ENCODE measurements at regions not wholly inside any gene's neighbourhood (a gene's known extent, or its start where the extent isn't known, plus 50 kb on each side); places are given as distances from the start of the nearest gene placed in this dataset.

DNA sequence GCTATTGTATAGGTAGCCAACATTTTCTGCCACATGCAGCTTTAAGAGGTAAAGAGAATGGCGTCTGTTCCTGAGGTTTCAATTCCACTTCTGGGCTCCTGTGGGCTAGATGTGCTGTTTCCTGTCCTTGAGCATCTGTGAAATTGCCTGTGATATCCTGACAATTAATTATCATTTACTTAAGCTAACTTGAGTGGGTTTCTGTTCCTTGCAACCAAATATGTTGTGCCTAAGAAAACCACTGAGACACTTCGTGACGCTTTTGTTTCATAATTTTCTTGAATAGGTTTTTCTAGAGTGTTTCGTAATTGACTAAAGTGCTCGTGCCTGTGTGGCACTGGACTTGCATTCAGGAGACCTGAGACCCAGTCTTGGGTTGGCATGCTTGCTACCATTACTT lies 127.3 kb upstream of the POU3F1 start:
- TF ChIP-seq EZH2 (IDR thresholded peaks at IDR 0.05; ENCODE audit: borderline replicate concordance, low read length), result no peak
- TF ChIP-seq, protein P1, sequence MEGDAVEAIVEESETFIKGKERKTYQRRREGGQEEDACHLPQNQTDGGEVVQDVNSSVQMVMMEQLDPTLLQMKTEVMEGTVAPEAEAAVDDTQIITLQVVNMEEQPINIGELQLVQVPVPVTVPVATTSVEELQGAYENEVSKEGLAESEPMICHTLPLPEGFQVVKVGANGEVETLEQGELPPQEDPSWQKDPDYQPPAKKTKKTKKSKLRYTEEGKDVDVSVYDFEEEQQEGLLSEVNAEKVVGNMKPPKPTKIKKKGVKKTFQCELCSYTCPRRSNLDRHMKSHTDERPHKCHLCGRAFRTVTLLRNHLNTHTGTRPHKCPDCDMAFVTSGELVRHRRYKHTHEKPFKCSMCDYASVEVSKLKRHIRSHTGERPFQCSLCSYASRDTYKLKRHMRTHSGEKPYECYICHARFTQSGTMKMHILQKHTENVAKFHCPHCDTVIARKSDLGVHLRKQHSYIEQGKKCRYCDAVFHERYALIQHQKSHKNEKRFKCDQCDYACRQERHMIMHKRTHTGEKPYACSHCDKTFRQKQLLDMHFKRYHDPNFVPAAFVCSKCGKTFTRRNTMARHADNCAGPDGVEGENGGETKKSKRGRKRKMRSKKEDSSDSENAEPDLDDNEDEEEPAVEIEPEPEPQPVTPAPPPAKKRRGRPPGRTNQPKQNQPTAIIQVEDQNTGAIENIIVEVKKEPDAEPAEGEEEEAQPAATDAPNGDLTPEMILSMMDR (IDR thresholded peaks at IDR 0.05; ENCODE audit: low read length), result no peak

All from OCI-LY1 (cell line).